NB4 (cell line): ENCODE measurements at regions not wholly inside any gene's neighbourhood (a gene's known extent, or its start where the extent isn't known, plus 50 kb on each side); places are given as distances from the start of the nearest gene placed in this dataset.

Source experiments
- MYC ChIP-seq: IDR thresholded peaks from 2 replicates; pipeline ENCODE4 v1.6.1; 2011; ENCODE audit warnings: low read depth, low read length
- TF ChIP-seq, protein P1 (sequence below): IDR thresholded peaks from one replicate; pipeline ENCODE4 v1.5.1; 2012; ENCODE audit warnings: low read depth, low read length
- TF ChIP-seq, protein P2 (sequence below): IDR thresholded peaks from 2 replicates; pipeline ENCODE4 v1.6.1; 2011; ENCODE audit warnings: low read depth, low read length

DNA sequence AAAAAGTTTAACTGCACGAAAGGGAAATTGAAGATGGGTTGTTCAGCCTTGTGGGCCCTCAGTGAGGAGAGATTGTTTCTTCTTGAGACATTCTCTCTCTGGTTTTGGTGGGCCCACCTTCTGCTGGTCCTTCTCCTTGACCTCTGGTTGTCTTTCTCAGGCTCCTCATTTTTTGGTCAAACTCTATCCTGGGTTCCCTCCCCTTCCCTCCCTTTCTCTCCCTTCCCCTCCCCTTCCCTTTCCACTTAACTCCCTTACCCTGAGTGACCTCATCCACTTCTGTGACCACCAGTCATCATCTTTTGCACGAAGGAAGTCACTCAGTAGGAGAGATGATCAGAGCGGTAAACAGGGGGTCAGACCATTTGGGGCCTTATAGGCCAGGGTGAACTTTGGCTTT lies 71.5 kb upstream of the RALY start:
- TF ChIP-seq, protein P1, sequence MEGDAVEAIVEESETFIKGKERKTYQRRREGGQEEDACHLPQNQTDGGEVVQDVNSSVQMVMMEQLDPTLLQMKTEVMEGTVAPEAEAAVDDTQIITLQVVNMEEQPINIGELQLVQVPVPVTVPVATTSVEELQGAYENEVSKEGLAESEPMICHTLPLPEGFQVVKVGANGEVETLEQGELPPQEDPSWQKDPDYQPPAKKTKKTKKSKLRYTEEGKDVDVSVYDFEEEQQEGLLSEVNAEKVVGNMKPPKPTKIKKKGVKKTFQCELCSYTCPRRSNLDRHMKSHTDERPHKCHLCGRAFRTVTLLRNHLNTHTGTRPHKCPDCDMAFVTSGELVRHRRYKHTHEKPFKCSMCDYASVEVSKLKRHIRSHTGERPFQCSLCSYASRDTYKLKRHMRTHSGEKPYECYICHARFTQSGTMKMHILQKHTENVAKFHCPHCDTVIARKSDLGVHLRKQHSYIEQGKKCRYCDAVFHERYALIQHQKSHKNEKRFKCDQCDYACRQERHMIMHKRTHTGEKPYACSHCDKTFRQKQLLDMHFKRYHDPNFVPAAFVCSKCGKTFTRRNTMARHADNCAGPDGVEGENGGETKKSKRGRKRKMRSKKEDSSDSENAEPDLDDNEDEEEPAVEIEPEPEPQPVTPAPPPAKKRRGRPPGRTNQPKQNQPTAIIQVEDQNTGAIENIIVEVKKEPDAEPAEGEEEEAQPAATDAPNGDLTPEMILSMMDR: no peak
- TF ChIP-seq, protein P2, sequence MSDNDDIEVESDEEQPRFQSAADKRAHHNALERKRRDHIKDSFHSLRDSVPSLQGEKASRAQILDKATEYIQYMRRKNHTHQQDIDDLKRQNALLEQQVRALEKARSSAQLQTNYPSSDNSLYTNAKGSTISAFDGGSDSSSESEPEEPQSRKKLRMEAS: no peak
- TF ChIP-seq MYC: no peak
